ENCODE measurements at regions not wholly inside any gene's neighbourhood (a gene's known extent, or its start where the extent isn't known, plus 50 kb on each side); places are given as distances from the start of the nearest gene placed in this dataset.

GRCh38 chr2:65587779-65588178, 155.4 kb upstream of the SPRED2 start:
- no peak for TF ChIP-seq MAFK (IDR thresholded peaks at IDR 0.05; ENCODE audit: low read depth, low read length)
- TF ChIP-seq, protein P1, sequence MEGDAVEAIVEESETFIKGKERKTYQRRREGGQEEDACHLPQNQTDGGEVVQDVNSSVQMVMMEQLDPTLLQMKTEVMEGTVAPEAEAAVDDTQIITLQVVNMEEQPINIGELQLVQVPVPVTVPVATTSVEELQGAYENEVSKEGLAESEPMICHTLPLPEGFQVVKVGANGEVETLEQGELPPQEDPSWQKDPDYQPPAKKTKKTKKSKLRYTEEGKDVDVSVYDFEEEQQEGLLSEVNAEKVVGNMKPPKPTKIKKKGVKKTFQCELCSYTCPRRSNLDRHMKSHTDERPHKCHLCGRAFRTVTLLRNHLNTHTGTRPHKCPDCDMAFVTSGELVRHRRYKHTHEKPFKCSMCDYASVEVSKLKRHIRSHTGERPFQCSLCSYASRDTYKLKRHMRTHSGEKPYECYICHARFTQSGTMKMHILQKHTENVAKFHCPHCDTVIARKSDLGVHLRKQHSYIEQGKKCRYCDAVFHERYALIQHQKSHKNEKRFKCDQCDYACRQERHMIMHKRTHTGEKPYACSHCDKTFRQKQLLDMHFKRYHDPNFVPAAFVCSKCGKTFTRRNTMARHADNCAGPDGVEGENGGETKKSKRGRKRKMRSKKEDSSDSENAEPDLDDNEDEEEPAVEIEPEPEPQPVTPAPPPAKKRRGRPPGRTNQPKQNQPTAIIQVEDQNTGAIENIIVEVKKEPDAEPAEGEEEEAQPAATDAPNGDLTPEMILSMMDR (conservative IDR thresholded peaks at IDR 0.05; ENCODE audit: low read depth, low read length), result no peak
- TF ChIP-seq POLR2A (IDR thresholded peaks at IDR 0.05; ENCODE audit: low read depth, low read length), result no peak
- TF ChIP-seq RAD21 (IDR thresholded peaks at IDR 0.05; ENCODE audit: low read length), result no peak
- TF ChIP-seq CEBPB (IDR thresholded peaks at IDR 0.05; ENCODE audit: low read depth, low read length), result no peak

Measured in IMR-90 (cell line).